GM20431 (cell line): ENCODE measurements at regions not wholly inside any gene's neighbourhood (a gene's known extent, or its start where the extent isn't known, plus 50 kb on each side); places are given as distances from the start of the nearest gene placed in this dataset.

ENCODE experiments used
- in situ Hi-C: fragments of 300-500 bp; cut with MseI, MboI; formaldehyde crosslinking; loops from one replicate; pipeline ENCODE4 v1.15.0; 2020; ENCODE audit warnings: low sequenced_read_pairs; ENCODE audit not compliant: unreplicated experiment

DNA sequence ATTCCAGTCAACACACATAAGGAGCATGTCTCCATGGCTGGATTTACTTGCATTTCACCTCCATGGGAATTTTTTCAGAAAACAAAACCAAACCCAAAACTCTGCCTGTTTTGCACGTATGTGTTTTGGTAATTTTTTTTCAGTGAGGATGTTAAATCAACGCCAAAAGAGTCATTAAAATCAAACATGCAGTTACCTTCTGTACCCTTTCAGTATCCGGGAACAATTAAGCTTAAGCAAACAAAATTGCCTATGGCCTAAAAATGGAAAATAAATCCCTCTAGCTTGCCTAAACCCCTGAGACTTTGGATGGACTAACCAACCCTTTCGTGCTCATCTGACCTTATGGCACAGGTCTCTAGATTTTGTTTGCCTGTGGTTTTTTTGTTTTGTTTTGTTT lies 209.2 kb upstream of the KLF4 start:
- in situ Hi-C loops: no loop called here

DNA sequence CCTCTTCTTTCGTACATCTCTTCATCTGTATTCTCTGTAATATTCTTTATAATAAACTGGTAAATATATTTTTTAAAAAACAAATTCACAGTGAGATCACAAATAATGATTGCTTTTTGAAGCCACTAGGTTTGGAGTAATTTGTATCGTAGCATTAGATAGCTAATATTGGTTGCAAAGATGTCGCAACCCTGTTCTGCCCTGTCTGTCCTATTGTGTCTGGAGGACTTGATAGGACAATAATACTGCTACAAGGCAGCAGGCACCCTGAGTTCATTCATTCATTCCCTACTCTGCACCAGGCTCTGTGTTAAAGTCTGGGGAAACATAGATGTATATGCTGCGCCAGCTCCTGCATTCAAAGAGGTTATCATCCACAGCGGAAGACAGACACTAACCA lies 206.7 kb upstream of the KLF4 start:
- in situ Hi-C loops: no loop called here

DNA sequence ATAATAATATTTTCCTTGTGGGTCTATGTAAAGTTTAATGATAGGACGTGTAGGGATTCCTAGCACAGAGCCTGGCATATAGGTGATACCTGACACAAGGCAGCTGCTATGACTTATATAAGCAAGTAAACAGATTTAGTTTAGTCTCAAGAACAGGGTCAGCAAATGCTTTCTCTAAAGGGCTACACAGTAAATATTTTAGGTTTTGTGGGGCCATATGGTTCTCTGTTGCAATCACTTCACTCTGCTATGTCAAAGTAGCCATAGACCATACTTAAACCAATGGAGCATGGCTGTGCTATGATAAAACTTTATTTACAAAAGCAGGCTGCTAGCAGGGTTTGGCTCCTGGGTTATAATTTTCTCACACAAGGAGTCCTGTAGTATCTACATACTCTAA lies 204.8 kb upstream of the KLF4 start:
- in situ Hi-C loops: no loop called here

DNA sequence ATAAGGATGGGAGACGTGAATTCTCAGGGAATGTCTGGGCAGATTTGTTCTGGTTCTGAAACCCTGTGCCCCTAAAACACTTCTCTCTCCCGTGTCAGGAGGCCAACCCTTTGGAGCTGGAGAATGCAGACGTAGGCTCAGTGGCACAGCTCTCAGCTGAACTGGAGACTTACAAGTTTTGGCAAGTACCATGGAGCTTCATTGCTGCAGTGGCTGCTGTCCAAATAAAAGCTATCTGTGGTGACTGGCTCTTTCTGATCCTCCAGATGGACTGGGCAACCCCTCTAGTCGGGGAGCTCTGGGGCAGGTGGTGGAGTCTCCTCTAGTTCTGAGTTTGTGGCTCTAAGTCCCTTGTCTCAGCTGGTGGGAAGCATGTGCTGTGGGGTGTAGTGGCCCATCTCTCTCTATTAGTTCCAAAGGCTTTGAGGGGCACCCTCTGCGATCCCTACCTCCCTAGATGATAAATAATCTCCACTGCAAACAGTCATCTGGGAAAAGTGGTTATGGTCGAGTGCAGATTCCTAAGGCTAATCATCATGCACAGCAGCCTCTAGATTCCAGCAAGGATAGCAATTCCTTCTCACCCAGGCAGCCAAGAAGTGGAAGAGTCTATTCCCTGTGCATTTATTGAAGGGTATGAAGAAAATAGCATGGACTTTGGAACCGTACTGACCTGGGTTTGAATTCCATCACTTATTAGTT lies 204.2 kb upstream of the KLF4 start:
- in situ Hi-C loops: no loop called here

DNA sequence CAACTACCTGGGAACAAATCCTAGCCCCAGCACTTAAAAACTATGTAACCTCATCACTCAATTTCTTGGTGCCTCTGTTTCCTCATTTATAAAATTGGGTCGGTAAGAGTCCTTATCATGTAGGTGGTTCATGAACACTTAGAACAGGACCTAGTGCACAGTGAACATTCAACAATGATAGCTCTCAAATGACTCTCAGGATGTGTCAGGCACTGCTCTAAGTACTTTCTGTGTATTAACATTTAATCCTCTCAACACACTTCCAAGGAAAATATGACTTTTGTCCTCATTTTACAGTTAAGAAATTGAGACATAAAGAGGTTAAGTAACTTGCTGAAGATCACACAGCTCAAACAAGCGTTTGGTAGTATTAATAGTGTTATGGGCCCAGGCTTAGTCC lies 202.1 kb upstream of the KLF4 start:
- in situ Hi-C loops: no loop called here

DNA sequence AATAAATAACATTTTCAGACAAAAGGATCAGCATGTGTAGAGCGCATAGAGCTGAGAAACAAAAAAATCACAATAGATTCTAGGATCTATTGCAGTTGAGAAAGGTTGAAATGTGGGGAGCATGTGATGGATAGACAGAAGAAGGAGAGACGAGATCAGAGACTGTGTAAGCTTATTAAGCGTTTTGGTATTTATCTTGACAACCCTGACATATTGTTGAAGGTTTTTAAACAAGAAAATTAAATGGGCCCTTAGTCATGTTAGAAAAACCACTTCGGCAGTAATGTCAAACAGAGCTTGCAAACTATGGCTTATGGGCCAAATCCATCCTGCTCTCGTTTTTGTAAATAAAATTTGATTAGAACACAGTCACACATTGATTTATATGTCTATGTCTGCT lies 200.5 kb upstream of the KLF4 start:
- in situ Hi-C loops: no loop called here

DNA sequence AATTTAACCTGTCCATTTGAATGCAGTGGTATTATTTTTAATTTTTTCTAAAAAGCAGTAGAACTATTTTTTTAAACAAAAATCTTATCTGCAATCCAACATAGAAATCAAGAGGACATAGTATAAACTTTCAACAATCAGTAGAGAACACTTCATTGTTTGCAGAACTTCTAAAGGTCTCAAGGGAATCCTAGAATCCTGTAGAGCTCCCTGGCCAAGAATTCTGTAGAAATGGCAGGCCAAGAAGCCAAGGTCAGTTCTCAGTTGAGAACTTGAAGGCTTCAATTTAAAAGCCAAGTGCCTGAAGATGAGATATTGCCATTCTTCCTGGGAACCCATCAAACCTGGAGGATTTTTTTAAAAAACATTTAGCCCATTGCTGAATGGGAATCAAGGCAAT lies 199.2 kb upstream of the KLF4 start:
- in situ Hi-C loops: no loop called here

DNA sequence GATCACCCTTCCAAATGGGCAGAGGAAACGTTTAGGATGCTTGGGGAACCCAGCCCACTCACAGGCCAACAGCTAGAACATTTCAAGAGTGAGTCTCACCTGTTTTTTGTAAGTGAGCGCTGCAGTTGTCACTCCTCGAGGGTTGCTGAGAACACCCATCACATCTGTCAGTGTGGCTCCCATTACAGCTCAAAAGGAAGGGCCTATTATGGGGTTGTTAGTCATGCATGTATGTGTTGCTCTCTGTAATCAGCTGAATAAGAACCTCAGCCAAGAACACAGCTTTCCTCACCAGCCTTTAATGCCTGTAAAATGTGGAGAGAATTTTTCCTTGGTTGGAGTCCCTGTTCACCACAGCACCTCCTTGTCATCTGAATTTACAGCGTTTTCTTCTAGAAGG lies 196.3 kb upstream of the KLF4 start:
- in situ Hi-C loops: no loop called here

DNA sequence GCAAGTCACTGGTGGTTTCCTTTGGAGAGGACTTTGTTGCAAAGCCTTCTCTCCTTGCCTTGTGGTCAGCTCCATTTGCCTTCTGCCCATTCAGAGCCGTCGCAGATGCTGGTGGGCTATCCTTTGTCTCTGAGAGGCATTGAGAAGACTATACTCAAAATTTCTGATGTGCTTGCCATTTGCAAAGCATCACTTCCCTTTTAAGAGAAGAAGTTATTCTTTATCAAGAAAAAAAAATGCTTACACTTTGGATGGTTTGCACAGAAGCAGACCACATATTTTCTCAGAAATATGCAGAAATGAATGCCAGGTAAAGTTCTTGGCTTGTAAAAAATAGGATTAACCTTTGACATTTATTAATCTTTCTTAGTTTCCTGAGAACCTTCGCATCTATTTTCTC lies 195.8 kb upstream of the KLF4 start:
- in situ Hi-C loops: no loop called here

DNA sequence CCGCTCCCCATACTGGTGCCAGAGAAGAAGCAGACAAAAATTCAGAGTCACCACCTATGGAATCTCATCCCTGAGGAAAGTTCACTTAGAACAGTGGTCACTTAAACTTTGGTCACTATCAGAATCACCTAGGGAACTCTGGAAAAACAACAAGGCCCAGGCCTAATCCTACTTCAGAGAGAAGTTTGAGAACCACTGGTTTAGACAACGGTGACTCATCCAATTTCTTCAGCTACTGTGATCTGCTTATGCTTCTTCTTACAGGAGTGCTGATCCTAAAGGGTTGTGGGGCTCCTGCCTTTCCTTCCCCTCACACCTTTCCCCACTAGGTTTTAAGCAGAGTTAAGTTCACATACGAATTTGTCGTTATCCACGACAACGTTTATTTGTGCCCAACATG lies 194.7 kb upstream of the KLF4 start:
- in situ Hi-C loops: no loop called here

DNA sequence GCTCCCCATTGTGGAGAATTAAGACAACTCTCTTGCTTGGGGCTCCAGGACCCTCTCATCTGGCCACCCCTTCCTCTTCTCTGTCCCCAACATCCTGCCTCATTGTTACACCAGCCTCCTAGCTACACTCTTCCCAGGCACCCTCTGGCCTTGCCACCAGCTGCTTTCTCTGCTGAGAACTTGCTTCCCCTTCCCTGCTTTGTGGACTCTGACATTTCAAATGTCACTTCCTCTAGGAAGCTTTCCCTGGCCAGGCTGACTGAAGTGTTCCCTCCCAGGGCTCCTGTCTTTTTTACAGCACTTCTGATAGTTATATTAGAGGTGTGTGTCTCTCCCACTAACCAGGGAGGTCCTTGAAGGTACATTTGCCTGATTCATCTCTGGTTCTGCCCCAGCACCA lies 194.0 kb upstream of the KLF4 start:
- in situ Hi-C loops: no loop called here

DNA sequence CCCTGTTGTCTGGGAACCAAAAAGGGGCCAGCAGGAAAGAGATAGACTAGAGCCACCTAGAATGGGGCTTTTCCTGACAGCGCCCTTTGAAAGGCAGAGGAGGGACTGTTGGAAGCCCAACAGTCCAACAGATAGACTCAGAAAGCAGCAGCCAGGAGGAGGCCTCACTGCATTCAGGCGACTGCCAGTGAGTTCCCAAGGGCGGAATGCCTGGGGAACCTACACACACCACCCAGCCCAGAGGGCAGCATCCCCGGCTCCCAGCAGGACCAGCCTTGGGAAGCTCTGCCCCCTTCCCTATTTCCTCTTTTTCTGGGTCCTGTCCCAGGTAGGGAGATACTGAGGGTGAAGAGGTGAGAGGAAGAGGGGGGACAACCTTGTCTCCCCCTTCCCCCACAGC lies 192.4 kb upstream of the KLF4 start:
- in situ Hi-C loops: no loop called here

DNA sequence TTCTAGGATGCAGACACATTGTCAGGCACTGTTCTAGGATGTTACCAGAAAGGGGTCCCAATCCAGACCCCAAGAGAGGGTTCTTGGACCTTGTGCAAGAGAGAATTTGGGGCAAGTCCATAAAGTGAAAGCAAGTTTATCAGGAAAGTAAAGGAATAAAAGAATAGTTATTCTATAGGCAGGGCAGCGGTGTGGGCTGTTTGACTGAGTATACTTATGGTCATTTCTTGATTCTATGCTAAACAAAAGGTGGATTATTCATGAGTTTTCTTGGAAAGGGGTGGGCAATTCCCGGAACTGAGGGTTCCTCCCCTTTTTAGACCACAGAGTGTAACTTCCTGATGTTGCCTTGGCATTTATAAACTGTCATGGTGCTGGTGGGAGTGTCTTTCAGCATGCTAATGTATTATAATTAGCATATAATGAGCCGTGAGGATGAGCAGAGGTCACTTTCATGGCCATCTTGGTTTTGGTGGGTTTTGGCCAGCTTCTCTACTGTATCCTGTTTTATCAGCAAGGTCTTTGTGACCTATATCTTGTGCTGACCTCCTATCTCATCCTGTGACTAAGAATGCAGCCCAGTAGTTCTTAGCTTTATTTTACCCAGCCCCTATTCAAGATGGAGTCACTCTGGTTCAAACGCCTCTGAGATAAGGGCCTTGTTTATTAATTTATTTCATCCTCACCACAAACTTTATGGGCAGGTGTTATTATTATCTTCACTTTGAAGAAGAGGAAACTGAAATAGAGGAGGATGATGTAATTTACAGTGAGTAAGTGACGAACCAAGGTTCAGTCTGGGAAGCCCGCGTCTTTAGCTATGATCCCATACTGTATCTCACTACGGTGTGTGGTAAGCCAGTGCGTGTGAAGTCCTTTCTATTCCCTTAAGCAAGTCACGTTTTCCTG lies 186.0 kb upstream of the KLF4 start:
- in situ Hi-C loops: no loop called here

DNA sequence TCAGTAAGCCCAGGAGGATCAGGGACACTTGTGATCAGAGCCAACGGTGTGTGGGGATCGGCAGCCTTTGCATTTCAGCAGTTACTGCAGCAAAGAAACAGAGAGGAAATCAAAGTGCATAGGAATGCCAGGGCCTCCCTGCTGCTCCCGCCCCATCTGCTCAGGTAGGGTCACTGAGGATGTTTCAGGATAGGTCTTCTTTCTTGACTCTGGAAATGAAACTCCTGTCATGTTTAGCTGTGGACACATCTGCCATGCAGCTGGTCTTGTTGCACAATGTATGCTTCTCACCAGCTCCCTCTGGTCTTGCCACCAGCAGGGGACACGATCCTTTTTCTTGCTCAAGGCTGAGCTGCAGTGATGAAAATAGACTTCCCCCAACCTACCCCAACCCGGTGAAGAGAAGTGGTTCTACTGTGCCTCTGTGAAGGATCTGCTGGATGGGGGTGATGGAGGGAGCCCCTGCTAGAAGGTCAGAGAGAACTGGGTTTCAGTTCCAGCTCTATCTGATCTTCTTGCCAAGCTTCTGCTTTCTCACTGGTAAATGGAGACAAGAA lies 185.2 kb upstream of the KLF4 start:
- in situ Hi-C loops: no loop called here

DNA sequence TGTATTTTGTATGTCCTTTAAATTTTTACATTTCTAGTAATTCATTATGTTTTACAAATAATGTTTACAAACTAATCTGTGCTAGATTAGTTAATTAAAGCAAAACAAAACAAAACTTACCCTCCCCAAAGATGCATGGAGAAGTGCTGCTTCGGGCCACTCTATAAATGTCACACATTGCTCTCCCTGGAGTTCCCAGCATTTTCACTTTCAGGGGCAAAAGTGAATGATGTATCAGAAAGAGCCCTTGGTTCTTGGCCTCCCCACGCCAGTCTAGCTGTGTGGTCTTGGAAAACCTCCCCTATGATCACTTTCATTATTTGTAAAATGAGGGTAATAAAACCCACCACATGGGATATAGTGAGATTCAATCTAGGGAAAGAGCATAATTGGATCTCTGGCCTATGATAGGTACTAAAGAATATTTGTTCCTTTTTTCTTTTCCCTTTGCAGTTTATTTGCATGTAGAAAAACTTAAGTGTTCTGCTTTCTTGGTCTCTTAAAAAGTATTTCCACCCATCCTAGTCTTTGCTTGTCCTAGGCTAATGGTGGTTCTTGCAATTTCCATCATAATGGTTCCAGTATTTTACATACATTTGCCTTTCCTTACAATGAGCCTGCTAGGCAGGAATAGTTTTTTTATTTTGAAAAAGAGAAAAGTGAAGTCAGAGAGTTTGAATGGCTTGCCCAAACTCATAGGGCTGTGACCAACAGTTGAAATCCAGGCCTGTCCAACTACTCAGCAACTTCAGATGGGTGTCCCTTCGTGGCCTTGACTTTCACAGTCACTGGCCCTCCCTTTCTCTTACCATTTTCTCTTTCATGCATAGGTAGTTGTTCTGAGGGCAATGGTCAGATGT lies 184.5 kb upstream of the KLF4 start:
- in situ Hi-C loops: no loop called here

DNA sequence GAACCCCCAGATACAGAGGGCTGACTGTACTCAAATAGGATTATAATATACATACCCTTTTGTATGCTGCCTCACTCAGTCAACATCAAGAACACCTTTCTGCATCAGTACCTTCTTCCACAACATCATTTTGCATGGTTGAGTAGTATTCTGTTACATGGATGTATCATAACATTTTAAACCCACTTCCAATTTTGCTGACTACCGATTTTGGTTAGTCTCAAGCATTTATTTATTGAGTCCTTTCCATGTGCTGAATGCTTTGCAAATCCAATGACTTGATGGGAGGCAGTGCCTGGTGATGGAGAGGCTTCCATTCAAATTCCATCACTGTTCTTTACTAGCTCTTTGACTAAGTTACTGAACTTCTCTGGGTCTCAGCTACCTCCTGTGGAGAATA lies 182.0 kb upstream of the KLF4 start:
- in situ Hi-C loops: no loop called here

DNA sequence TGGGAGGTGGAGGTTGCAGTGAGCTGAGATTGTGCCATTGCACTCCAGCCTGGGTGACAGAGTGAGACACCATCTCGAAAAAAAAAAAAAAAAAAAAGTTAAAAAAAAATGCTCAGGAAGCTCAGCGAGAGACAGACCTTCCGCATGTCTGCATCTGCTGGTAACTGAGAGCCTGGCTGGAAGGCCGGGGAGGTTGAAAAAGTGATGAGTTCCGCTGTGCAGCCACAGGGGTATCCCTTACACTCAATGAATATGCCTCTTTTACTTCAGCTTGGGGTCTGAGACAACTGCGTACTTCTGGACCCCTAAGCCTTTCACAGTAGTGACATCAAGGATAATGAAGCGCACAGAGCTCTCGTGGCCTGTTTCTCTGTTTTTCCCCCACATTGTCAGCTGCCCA lies 179.9 kb upstream of the KLF4 start:
- in situ Hi-C loops: no loop called here

DNA sequence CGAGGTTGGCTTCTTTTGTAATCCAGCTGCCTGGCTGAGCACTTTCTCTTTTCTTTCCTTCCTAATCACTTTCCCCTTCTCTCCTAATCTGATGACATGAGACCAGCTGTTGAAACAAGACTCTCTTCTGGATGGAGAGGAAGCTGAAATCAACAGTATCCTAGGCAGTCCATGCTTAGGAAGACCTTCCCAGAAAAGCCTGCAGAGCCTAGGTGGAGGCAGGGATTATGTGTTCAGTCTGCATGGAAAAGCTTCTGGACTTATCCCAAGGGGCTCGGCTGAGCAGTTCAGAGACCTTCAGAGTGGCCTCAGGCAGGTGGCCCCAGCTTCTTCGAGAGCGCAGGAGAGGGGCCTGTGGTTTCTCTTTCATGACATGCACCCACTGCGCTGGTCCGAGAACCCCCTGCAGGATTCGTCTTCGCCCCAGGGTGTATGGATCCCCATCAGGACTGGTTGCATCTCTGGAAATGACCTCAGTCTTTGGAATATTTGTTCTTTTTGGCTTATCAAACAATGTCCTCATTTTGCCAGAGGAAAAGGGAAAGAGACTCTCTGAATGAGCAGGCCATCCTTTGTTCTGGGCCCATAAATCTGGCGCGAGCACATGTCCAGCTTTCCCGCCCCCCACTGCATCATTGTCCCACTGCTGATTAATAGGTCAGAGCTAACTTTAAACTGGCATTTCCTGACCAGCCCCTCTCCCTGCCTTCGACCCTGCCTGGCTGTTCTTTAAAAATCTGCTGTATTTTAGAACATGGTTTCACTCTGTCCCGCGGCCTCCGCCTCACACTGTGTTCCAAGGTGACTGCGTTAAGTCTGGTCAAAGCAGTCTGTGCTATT lies 177.9 kb upstream of the KLF4 start:
- in situ Hi-C loops: no loop called here

DNA sequence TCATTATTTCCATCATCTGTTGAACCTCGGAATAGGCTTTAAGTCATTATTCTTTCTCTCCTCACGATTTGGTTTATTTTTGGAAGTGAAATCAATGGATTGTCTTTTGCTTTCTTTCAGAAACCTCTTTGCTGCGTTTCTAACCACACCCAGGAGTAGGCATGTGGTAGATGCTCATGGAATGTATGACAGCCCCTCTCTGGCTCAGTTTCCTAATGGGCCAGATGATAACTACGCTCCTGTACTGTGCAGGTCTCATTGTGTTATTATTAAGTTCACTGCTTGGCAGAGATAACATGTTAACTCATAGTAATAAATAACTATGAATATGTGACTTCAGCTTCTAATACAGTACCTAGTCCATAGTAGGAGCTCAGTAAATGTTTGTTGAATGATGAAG lies 175.5 kb upstream of the KLF4 start:
- in situ Hi-C loops: no loop called here

DNA sequence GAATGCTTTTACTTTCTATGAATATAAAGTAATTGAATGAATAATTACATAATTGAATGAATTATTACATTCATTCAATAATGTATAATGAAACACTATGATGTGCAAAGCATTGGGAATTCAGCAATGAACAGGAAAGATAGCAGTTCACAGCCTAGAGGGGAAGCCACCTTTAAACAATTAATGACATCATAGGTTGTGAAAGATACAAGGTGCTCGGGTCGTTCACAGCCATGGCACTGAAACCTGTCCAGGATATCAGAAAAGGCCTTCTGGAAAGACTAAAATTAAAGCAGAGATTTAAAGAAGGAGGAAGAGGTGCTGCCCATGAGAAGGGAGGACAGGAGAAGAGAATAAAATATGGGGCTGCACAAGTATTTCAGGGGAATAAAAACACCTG lies 171.4 kb upstream of the KLF4 start:
- in situ Hi-C loops: no loop called here
